HG02678 (cell line): ENCODE measurements at regions not wholly inside any gene's neighbourhood (a gene's known extent, or its start where the extent isn't known, plus 50 kb on each side); places are given as distances from the start of the nearest gene placed in this dataset.

Experiments used
- ATAC-seq: cut with Tn5 transposase; IDR thresholded peaks from one replicate; pipeline ENCODE4 v1.9.1; 2021; ENCODE audit warnings: mild to moderate bottlenecking, moderate library complexity; ENCODE audit not compliant: unreplicated experiment

GRCh38 chr10:121291376-121291775 lies 306.9 kb downstream of the FGFR2 start:
- no peak for ATAC-seq

GRCh38 chr10:121291823-121292222 lies 306.4 kb downstream of the FGFR2 start:
- ATAC-seq: no peak

GRCh38 chr10:121292321-121292720 lies 305.9 kb downstream of the FGFR2 start:
- ATAC-seq: no peak

- no peak for ATAC-seq
Measured at GRCh38 chr10:121293110-121293509, 305.1 kb downstream of the FGFR2 start.

GRCh38 chr10:121294630-121295029 lies 303.6 kb downstream of the FGFR2 start:
- ATAC-seq: no peak

GRCh38 chr10:121296378-121296777 lies 301.9 kb downstream of the FGFR2 start:
- ATAC-seq: no peak

GRCh38 chr10:121296881-121297585 lies 301.2 kb downstream of the FGFR2 start:
- ATAC-seq: no peak

GRCh38 chr10:121300723-121301122 lies 297.5 kb downstream of the FGFR2 start:
- ATAC-seq: no peak

- ATAC-seq: no peak
Measured at GRCh38 chr10:121302541-121303180, 295.6 kb downstream of the FGFR2 start.

- no peak for ATAC-seq
Measured at GRCh38 chr10:121303287-121303890, 294.9 kb downstream of the FGFR2 start.

- no peak for ATAC-seq
Measured at GRCh38 chr10:121305066-121305465, 293.2 kb downstream of the FGFR2 start.

GRCh38 chr10:121306159-121306673 lies 292.0 kb downstream of the FGFR2 start:
- no peak for ATAC-seq

GRCh38 chr10:121307411-121307980 lies 290.7 kb downstream of the FGFR2 start:
- no peak for ATAC-seq

- no peak for ATAC-seq
Measured at GRCh38 chr10:121308020-121308419, 290.2 kb downstream of the FGFR2 start.

- ATAC-seq: no peak
Measured at GRCh38 chr10:121309164-121309563, 289.1 kb downstream of the FGFR2 start.

GRCh38 chr10:121310151-121310711 lies 288.0 kb downstream of the FGFR2 start:
- ATAC-seq: no peak

- no peak for ATAC-seq
Measured at GRCh38 chr10:121311812-121312443, 286.3 kb downstream of the FGFR2 start.

- ATAC-seq: no peak
Measured at GRCh38 chr10:121312587-121312986, 285.7 kb downstream of the FGFR2 start.

GRCh38 chr10:121313119-121313875 lies 284.9 kb downstream of the FGFR2 start:
- no peak for ATAC-seq

GRCh38 chr10:121316432-121316831 lies 281.8 kb downstream of the FGFR2 start:
- no peak for ATAC-seq
